ENCODE measurements at regions not wholly inside any gene's neighbourhood (a gene's known extent, or its start where the extent isn't known, plus 50 kb on each side); places are given as distances from the start of the nearest gene placed in this dataset.
"Not testable (repeated sequence)": the region's sequence is repeated elsewhere in the genome, so short reads cannot be mapped to it uniquely, and the experiment has no call there.

DNA sequence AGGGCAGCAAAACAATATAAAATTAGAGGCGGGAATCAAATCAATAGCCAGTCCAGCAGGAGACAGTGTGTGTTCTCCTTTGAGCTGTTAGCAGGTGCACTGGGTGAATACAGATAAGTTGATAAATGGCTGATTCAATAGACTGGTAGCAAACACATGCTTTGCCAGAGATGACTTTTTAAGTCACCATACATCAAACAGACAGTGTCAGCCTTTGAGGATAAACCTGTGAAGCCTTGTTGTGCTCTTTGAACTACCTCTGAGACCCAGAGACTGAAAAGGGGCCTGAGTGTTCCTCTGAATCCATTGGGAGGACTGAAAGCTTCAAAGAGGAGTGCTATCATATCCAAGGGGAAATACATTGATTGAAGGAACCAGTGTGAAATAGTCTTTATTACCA lies 301.9 kb downstream of the RASEF start:
- DNase-seq: no peak

DNA sequence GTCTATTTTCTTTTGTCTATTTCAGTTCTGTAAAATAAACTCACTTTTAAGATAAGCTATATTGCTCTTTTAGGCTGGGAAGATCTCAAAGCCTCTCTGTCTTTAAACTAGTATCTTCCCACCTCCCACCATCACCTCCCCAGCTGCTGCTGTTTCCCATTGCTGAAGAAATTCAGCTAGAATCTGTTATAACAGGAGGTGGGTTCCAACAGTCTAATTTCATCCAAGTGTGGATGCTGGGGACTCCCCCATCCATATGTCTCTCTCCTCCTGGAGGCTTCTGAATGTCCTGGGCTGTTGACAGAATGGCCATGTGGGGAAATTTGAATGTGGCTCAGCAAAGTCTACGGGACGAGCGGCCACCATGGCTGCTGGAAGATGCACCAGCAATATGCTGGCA lies 301.0 kb downstream of the RASEF start:
- DNase-seq: no peak

DNA sequence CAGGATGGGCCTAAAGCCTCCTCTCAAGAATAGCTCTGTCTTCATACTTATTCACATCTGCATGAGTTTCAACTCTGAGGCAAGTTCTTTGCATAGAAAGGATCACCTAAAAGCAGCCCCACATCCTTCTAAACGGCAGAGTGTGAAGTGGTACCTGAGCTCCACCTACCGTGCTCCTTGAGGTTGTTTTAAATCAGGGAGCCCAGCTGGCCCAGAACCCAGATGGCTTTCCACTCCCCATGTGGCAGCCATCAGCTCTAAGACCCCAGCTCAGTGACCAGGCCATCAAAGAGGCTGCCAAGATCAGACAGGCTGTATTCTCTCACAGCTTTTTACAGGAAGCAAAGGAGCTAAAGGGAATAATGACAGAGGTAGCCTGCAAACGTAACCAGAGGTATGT lies 299.3 kb downstream of the RASEF start:
- DNase-seq: no peak

- DNase-seq: no peak
Observed at GRCh38 chr9:82764061-82764668, 298.8 kb downstream of the RASEF start.

DNA sequence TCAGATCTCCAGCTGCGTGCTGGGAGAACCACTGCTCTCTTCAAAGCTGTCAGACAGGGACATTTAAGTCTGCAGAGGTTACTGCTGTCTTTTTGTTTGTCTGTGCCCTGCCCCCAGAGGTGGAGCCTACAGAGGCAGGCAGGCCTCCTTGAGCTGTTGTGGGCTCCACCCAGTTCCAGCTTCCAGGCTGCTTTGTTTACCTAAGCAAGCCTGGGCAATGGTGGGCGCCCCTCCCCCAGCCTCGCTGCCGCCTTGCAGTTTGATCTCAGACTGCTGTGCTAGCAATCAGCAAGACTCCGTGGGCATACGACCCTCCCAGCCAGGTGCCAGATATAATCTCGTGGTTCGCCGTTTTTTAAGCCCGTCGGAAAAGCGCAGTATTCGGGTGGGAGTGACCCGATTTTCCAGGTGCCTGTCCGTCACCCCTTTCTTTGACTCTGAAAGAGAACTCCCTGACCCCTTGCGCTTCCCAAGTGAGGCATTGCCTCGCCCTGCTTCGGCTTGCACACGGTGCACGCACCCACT lies 288.2 kb downstream of the RASEF start:
- DNase-seq: not testable (repeated sequence)

DNA sequence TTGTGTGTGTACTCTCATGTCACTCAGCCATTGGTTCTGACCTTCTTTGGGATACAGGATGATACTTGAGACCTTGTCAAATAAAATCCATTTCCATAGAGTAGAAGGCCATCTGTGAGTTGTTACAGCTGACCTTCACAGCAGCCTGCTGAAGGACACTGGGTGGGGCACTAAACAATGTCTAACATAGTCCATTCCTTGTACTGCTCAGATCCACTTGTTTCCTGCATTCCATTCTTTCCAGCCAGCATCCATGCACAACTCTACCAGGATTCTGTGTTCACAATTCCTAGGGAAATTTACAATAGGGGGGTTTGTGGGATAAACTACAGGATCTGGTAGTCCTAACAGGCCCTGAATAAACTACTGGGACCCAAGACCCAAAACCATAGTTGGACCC lies 286.4 kb downstream of the RASEF start:
- no peak for DNase-seq

- no peak for DNase-seq
Observed at GRCh38 chr9:82777366-82777765, 285.6 kb downstream of the RASEF start.

DNA sequence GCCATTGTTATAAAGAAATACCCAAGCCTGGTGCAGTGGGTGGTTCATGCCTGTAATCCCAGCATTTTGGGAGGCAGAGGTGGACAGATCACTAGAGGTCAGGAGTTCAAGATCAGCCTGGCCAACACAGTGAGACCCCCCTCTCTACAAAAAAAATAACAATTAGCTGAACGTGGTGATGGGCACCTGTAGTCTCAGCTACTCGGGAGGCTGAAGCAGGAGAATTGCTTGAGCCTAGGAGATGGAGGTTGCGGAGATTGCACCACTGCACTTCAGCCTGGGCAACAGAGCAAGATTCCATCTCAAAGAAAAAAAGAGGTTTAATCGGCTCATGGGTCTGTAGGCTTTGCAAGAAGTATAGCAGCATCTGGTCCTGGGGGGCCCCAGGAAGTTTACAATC lies 284.0 kb downstream of the RASEF start:
- not testable (repeated sequence) for DNase-seq

DNA sequence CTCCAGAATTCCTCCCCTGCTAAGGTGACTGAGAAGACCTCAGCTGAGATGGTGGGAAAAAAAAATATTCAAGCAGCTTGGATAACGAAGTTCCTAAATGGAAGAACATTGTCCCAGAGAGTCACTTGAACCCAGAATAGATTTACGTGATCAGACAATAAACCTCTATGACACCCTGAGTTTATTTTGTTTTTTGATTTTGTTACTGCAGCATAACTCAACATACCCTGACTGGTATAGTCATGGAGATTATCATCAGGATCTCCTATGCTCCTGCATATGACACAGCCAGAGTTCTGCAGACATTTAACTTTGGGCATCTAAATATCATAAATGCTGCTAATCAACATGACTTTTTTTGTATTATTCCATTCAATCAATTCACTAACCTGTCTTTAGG lies 282.9 kb downstream of the RASEF start:
- no peak for DNase-seq

DNA sequence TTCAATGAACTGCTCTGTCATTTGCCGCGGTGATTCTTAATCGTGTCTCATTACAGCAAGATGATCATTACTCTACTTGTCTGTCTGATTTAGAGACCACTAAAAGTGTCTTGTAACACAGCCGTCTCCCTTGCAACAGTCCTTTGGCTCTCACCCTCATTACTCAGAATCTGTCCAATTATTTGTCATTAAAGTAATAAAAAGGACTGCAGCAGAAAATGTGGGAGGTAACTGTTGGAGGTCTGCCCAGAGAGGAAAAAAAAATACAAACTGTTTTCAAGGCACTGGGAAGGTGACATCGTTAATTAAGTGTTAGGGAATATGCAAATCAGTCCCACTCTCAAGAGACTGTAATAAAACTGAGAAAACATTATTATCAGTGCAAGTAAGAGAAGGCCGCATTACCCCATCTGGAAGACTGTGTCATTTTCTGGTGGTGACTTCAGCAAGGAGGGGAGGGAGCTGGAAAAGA lies 281.0 kb downstream of the RASEF start:
- DNase-seq: peak; percentile 44

GRCh38 chr9:82783045-82783444 lies 279.9 kb downstream of the RASEF start:
- DNase-seq: no peak

GRCh38 chr9:82784589-82784988 lies 278.4 kb downstream of the RASEF start:
- DNase-seq: no peak

GRCh38 chr9:82789155-82789824 lies 273.7 kb downstream of the RASEF start:
- no peak for DNase-seq

DNA sequence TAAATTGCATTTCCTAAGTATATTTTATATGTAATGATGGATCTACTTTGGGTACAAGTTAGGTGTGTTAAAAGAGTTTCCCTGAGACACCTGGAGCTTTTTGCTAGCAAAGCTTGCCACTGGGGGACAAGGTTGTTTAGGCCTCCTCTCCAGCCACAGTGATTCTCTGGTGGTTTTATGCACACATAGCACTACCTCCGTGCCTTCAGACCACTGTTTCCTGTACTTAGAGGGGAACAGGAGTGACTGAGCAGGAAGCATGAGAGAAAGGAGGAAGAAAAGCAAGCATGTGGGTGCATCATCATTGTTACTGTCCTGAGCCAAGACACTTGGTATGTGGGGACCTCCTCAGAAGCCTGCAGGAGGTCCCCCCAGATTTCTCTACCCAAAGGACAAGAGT lies 272.1 kb downstream of the RASEF start:
- no peak for DNase-seq

- no peak for DNase-seq
Observed at GRCh38 chr9:82791692-82792091, 271.2 kb downstream of the RASEF start.

- peak; percentile 58 for DNase-seq
Observed at GRCh38 chr9:82797534-82797933, 265.4 kb downstream of the RASEF start.

GRCh38 chr9:82799286-82799685 lies 263.7 kb downstream of the RASEF start:
- DNase-seq: no peak

DNA sequence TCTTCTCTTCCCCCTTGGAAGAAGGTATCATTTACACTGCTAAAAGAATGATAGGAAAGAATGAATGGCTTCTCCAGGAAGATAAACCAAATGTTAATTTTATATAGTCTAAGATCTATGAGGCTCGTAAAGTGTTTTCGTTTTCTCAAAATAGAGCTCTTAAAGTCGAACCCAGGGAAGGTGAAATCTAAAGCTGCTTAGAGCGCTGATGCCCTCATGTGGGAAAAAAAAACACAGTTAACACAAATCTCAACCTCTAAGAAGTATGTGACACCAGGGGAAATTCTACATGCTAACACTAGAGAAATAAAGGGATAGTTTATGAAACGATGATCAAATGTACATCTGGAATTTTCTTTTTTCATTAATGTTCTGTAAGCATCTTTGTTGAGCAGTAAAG lies 257.9 kb downstream of the RASEF start:
- peak; percentile 8 for DNase-seq

GRCh38 chr9:82808478-82808877 lies 254.5 kb downstream of the RASEF start:
- DNase-seq: no peak

GRCh38 chr9:82810915-82811314 lies 252.0 kb downstream of the RASEF start:
- DNase-seq: no peak

GRCh38 chr9:82819260-82819659 lies 243.7 kb downstream of the RASEF start:
- DNase-seq: no peak

GRCh38 chr9:82820186-82820585 lies 242.8 kb downstream of the RASEF start:
- DNase-seq: no peak

DNA sequence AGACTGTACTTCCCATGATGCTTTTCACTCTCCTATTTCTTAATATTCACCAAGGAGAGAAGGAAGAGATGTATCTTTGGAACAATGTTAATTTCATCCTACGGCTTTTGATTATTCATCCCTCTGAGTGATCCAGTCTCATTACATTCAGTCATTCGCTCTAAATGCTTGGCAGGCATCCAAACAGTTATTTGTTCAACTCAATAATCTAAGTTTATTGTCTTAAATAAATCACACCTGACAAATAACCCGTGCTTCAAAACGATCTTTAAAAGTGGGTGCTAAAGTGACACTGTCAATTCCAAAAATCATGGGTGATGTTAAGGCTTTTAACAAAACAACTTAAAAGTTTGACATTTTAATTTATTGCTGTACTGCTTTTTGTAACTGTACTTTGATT lies 233.1 kb downstream of the RASEF start:
- no peak for DNase-seq

DNA sequence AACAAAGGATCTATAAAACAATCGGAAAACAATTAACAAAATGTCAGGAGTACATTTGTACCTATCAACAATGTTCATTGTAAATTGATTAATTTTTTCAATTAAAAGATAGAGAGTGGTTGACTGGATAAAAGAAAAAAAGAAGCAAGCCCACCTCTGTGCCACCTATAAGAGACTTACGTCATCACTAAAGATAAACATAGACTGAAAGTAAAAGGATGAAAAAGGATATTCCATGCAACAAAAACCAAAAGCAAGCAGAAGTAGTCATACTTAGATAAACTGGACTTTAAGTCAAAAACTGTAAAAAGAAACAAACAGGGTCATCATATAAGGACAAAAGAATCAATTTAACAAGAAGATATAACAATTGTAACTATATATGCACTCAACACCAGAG lies 197.4 kb downstream of the RASEF start:
- DNase-seq: no peak

Measured in NCI-H1694 (cell line).